HG03045 (cell line): ENCODE measurements at regions not wholly inside any gene's neighbourhood (a gene's known extent, or its start where the extent isn't known, plus 50 kb on each side); places are given as distances from the start of the nearest gene placed in this dataset.
A peak's percentile ranks its signal among the peaks of the same experiment; 100 is the strongest.
"Not testable (repeated sequence)": the region's sequence is repeated elsewhere in the genome, so short reads cannot be mapped to it uniquely, and the experiment has no call there.

Source experiments
- ATAC-seq: cut with Tn5 transposase; IDR thresholded peaks from one replicate; pipeline ENCODE4 v1.9.1; 2021; ENCODE audit warnings: mild to moderate bottlenecking, moderate library complexity; ENCODE audit not compliant: unreplicated experiment

- no peak for ATAC-seq
Observed at GRCh38 chr13:24617256-24618010, 62.8 kb upstream of the ATP12A start.

GRCh38 chr13:24618011-24618955 is 61.9 kb upstream of the ATP12A start:
- no peak for ATAC-seq

- no peak for ATAC-seq
Observed at GRCh38 chr13:24619282-24619681, 60.9 kb upstream of the ATP12A start.

- ATAC-seq = not testable (repeated sequence)
Observed at GRCh38 chr13:24622481-24623148, 57.6 kb upstream of the ATP12A start.

- no peak for ATAC-seq
Observed at GRCh38 chr13:24623149-24623665, 57.0 kb upstream of the ATP12A start.

GRCh38 chr13:24624363-24624762 is 55.8 kb upstream of the ATP12A start:
- ATAC-seq = no peak

- ATAC-seq = no peak
Observed at GRCh38 chr13:24624801-24625231, 55.4 kb upstream of the ATP12A start.

- ATAC-seq = peak; percentile 29
Observed at GRCh38 chr13:24625331-24625731, 54.9 kb upstream of the ATP12A start.

GRCh38 chr13:24625870-24626849 is 54.0 kb upstream of the ATP12A start:
- ATAC-seq = peak; percentile 60

GRCh38 chr13:24627090-24627714 is 53.0 kb upstream of the ATP12A start:
- ATAC-seq = no peak

GRCh38 chr13:24627946-24628345 is 52.3 kb upstream of the ATP12A start:
- no peak for ATAC-seq

GRCh38 chr13:24629320-24629719 is 50.9 kb upstream of the ATP12A start:
- ATAC-seq = no peak

GRCh38 chr13:24630121-24630520 is 50.1 kb upstream of the ATP12A start:
- no peak for ATAC-seq
